CD4-positive, alpha-beta T cell treated with Interleukin-6 at 100 ng/mL for 8 hours (primary cell): ENCODE measurements at regions not wholly inside any gene's neighbourhood (a gene's known extent, or its start where the extent isn't known, plus 50 kb on each side); places are given as distances from the start of the nearest gene placed in this dataset.
"Not testable (repeated sequence)": the region's sequence is repeated elsewhere in the genome, so short reads cannot be mapped to it uniquely, and the experiment has no call there.

Experiments
- DNase-seq: peaks from one replicate; pipeline ENCODE4 v3.0.0-alpha.2; 2020; ENCODE audit warnings: mixed read lengths, low spot score

DNA sequence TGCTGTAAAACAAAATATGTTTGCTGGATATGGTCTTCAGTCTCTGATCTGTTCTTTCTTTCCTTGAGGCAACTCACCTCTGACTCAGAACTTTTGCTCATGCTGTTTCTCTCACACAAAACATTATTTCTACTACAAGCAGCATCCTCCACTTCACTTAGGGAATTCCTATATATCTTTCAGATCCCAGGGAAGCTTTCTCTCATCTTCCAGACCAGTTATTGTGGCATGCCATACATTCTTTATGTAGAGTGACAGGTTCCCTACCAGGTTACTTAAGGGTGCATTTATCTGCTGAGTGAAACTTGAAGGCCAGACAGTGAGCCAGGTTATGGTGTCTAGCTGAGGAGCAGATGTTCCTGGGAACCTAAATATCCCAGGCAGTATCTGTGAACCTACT lies 1226.0 kb downstream of the CDH8 start:
- no peak for DNase-seq

DNA sequence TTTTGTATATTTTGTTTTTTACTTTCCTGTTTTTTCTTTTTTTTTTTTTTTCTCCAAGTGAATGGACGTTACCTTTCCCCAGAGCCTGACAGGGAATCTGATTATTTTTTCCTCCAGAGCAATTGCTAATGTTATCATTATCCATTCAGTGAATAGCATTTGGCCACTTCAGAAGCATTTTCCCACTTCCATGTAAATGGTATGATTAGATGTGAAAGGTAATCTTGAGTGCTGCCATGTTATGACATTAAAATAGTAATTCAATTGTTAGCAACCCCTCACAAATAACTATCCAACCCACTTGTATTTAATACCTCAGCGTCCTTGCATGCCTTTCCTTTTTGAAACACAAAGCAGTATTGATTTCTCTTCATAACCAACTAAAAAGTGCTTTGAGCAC lies 1243.8 kb downstream of the CDH8 start:
- no peak for DNase-seq

DNA sequence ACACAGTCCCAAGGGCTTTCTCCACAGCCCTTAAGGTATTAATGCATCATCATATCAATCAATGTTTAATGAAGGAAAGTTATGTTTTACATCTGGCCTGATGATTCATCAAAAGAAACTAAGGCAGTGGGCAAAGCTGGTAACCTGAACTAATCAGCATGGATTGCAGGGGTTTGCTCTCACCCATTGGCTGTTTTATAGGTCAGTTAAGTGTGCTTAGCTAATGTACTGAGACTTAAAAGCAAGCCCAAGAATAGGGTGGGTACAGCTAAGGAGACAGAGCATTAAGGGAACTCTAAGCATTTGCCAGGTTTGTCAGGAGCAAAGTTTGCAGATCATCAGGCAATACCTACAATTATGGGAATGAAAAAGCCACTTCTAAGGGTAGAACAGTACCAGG lies 1247.6 kb downstream of the CDH8 start:
- DNase-seq: no peak

DNA sequence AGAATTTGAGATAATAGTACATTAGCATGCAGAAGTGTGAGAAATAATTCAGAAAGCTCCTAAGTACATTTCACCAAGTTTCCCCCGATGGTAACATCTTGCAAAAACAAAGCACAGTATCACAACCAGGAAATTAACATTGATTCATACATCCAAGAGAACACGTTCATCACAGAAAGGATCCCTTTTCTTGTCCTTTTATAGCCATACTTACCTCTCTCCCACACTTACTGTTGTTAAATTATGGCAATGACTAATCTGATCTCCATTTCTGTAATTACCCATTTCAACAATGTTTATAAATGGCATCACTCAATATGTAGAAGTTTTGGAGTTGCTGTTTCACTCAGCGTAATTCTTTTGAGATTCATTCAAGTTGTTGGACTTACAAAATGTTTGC lies 1260.0 kb downstream of the CDH8 start:
- no peak for DNase-seq

DNA sequence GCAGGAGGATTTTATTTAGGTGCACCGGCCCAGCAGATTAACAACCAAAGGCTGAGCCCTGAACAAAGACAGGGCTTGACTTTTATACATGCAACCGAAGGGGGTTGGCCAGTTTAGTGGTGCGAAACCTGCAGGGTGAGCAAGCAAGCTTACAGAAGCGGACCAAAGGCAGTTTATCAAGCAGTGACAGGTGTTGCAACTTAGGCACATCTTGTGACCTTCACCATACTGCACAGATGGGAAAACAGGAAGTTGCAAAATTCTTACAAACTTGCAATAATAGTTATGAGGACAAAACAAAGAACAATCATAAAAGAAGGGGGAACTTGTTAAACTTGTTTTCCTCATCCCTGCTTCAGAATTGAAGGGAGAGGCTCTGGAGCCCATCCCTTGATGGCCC lies 1265.1 kb downstream of the CDH8 start:
- no peak for DNase-seq

DNA sequence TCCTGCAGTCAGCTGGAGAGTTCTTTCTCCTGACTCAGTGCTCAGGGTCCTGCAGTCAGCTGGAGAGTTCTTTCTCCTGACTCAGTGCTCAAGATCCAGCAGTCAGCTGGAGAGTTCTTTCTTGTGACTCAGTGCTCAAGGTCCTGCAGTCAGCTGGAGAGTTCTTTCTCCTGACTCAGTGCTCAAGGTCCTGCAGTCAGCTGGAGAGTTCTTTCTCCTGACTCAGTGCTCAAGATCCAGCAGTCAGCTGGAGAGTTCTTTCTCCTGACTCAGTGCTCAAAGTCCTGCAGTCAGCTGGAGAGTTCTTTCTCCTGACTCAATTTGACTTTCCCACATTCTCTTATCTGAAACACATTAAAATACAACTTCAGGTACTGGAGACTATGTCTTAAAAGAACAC lies 1265.9 kb downstream of the CDH8 start:
- not testable (repeated sequence) for DNase-seq

DNA sequence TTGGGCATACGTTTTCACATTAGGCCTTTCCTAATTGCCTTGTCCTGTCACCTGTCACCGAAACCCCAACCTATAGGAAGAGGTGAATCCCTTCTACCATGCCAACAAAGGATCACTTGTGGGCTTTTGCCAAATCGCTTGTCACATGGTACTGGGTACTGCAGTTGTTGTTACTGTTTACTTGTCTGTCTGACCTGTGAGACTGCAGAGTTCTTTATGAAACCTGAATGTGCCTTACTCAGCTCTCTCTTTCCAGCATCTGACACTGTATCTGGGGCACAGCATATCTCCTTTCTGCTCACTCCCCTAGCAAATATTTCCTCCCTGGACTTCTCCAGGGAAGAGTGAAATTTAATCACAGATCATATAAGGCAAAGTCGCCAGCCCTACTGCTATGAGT lies 1272.4 kb downstream of the CDH8 start:
- no peak for DNase-seq

DNA sequence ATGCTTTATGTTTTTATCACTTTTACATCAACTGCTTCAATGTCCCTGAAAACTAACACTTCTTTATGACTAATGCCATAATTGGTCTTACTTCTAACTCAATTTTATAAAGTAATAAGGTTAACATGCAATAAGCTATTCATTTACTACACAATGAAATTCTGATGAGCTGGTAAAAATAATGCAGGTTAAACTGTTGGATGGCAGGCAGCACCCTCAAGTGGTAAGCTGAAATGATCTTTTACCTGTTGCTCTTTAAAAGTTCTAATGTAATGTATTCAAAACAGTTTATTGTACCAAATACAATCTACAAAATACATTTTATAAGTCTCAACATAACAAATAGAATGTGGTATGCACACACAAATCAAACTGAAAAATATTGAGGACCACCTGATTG lies 1280.3 kb downstream of the CDH8 start:
- no peak for DNase-seq

DNA sequence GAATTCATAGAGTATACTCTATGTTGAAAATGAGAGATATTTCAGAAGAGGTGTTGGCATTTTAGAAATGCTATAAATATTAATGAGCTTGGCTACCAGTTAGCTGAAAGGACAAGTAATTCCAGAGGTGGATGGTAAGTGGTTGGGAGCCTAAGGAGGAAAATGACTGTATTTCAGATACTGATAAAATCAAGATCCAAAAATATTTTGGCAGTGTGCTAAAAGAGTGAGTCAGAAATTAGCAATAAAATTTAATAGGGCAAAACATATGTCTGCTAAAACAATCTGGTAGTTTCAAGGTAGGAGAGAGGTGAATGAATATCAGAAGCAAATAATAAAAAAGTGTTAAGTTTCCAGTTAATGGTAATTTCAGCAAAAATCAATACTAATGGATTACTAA lies 1287.9 kb downstream of the CDH8 start:
- DNase-seq: no peak

DNA sequence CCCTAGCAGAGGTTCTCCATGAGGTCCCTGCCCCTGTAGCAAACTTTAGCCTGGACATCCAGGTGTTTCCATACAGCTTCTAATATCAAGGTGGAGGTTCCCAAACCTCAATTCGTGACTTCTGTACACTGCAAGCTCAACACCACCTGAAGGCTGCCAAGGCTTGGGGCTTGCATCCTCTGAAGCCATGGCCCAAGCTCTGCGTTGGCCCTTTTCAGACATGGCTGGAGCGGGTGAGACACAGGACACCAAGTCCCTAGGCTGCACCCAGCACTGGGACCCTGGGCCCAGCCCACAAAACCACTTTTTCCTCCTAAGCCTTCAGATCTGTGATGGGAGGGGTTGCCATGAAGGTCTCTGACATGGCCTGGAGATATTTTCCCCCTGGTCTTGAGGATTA lies 1292.0 kb downstream of the CDH8 start:
- no peak for DNase-seq

DNA sequence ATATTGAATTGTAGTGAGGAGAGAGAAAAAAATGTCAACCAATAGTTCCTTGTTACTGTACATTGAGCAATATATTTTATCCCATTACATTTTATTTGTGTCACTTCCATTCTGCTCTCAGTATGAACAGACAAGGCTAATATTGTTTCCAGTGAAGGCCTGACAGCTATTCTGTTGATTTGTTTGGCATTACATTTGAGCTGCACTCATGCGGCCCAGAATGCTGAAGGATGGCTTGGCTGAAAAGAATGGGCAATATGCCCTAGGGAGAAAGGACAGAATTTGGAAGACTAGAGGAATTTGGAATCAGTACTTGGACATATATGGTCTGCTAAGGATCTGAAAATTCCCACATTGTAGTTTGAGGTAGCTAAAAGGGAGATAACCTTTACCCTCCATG lies 1294.4 kb downstream of the CDH8 start:
- DNase-seq: no peak

DNA sequence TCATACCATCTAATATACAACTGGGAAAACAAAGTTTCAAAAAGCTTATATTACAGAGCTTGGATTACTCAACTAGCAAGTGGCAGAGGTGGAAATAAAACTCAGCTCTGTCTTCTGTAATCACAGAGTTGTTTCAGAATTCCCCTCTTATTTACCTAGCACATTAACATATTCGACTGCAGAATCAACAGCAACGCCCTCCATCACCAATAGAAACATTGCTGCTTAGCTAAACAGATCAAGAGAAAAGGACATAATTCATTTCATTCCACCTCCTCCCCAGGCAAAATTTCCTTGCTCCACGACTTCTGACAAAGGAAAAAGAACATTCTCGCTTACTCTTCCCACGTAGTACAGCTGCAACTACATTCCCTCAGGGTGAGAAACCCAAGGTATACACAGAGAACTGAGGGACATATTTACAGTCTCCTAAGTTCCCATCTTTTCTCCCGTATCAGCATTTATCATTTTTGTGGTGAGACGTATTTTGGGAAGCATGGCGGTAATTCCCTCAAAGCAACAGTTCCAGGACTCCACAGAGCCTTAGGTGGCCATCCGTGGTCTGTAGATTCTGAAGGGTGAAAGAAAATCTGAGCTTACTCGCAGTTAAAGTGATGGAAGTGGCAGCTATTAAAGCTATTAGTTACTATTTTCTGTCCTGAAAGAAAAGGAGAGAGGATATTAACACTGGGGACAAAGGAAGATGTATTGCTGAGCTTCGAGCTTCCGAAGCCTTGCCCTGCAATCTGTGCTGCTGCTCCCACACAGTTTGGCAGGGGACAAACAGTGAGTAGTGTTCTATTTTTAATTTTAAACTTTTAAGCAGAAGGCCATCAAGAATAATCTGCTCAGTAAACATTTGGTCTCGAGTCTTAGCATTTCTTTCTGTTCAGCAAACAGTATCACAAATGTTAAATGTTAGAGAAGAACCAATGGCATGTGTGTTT lies 1296.2 kb downstream of the CDH8 start:
- no peak for DNase-seq

DNA sequence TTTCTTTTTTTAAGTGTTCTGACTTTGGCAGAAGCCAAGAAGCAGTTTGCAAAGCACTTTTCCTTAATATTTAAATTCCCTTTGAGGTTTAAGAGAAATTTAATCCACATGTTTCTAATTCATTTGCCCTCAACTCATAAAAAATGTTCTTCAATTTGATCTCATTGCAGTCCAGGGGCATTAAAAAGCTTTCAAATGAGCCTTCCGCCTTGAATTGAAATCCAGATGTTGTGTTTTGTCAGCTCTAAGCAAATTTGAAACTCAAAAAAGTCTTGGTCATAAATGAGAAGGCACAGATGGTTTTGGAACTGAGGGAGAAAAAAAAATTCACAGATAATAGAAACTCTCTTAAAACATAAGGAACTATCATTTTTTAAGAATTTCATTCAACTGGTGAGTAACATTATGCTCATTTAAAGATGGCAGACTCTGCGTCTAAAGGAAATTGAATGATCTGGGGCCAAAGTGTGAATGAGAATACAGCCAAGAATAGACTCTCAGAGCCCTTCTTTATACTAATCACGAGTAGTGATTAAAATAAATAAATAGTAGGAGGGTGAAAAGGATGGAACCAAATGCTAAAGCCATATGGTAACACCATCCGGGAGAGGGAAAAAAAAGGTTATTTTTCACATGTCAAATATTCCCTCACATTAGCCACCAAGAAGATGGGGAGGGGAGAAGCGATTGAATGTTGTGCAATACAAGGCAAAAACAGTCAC lies 1304.7 kb downstream of the CDH8 start:
- no peak for DNase-seq

DNA sequence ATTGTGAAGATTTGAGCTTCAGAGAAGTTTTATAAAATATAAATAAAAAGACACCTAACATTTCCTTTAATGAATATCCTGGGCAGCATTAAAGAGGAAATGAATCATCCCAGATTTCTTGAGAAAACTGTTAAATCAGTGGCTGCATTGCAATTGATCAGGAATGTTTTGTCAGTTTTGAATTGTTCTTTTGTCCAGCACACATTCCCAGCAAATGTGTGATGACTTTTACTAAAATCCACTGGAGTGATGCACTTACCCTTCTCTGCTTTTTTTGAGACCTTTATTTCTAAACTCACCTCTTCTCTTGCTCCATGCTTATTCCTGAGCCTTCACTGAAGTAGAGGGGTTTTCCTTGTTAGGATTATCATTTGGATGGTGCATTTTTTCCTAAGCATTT lies 1307.2 kb downstream of the CDH8 start:
- no peak for DNase-seq

DNA sequence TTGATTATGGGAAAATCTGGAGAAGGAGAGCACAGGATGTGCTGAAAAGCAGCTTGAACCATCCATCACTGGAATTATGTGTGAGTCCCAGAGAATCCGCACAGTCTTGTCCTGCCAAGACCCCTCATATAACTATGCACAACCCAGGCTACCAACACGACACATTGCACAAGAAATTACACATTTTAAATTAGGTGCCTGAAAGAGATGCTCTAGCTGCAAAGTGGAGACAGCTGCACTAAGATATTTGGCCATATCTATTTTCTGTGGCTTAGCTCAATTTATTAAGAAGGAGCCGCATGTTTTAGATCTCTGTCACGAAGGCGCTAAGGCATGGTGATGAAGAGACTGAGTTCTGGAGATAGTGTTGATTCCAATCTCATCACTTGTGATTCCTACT lies 1308.4 kb downstream of the CDH8 start:
- DNase-seq: no peak

DNA sequence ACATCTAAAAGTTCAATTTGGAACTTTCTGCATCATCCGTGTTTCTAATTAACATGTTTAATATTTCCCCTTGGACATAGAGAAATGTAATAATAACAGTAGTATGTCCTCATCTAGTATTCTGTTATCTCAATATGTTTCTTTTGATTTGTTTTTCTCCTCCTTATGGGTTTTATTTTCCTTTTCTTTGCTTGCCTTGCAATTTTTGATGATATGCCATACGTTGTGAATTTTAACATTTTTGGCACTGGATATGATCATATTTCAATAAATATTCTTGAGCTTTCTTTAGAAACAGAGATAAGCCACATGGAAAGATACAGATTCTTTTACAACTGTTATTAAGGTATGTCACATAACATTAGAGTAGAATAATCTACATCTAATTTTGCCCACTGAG lies 1316.2 kb downstream of the CDH8 start:
- DNase-seq: no peak

DNA sequence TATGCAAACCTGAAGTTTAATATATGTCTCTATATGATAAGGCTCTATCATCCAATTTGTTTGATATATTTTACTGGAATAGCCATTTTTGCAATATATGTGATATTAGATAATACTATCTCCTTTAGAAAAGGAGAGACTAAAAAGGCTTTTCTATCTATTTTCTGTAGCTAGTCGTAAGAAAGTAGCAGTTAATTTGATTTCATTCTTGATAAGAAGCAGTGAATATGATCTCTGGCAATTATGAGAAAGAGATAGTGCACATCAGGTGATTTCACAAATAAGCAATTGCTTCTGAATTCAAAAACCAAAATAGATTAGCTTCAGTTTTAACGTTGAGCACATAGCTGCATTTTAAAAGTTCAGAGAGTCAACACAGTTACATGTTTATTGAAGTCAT lies 1318.4 kb downstream of the CDH8 start:
- no peak for DNase-seq

DNA sequence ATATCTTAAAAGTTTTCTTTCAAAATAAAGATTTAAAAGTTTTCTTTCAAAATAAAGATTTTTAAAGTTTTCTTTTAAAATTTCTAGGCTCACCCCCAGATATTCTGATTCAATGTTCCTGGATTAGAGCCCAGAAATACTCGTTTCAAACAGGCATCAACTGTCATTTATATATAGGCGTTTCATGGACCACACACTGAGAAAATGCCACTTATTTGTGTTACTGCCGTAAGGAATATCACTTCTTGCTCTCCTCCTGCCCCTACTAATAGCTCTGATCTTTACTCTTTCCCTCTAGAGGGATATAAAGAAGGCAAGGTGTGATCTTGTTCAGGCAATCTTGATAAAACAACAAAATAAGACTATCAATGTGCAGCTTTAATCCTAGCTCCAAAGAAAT lies 1324.1 kb downstream of the CDH8 start:
- no peak for DNase-seq

DNA sequence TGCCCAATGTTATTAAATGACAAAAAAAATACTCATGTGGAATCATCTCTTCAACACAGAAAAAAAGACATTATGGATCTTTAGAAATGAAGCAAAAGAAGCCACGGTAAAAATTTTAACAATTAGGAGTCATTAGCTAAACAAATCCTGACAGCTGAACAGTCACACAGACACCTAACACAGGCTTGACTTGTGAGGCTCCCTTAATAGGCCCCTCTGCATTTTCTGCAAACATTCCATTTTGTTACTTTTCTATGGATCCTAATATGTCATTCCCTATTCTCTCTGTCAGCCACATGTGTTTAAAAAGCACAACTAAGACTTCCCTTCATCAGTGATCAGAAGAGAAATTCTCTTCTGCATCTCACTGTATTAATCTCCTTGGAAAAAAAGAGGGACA lies 1331.5 kb downstream of the CDH8 start:
- DNase-seq: no peak

DNA sequence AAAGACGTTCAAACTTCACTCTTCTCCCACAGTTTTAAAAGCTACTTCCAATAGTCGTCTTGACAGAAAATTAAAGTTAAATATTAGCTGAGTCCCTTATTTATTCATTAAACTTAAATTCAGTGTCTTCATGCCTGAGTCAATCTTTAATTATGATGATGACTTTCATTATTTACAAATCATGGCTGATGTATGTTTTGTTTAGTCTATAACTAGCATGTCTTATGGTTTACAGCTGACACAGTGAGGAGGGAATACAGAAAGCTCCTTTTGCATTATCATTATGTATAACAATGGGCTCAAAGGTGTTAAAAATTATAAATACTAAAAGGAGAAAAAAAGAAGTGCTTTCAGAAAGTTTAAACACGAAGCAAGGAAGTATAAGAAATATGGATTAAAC lies 1333.1 kb downstream of the CDH8 start:
- no peak for DNase-seq

DNA sequence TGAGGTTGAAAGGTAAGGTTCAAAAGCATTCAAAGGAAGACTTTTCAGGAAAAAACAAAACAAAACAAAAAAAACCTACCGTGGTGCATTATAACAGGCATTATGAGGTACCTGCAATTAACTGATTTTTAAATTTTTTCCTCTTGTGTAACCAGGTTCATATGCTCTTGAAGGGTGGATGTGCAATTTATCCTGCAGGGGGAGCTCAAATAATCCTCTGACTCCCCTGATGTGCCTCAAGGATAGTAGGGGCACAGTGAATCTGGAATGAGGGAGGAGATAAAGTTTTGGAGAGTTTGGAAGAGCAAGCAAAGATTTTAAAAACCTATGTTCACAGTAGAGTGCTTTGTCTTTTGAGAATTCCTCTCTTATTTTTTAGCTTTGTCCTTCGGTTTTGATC lies 1349.4 kb downstream of the CDH8 start:
- no peak for DNase-seq

DNA sequence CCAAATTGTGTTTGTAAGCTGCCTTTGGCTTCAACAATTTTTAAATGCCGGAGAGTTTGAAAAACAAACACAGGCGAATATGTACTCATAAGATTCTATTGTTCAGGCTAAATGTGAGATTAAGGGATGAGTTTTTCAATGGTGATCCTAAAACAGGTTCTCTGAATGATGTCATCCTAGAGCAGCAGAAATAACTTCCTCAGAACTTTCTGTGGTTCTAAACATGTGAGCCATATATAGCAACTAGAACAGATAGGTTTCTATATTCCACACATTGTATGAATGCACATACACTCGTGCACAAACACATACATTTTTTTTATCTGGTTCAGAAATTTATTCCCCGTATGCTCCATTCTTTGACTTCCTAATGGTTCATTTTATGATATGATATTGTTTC lies 1352.2 kb downstream of the CDH8 start:
- DNase-seq: no peak

DNA sequence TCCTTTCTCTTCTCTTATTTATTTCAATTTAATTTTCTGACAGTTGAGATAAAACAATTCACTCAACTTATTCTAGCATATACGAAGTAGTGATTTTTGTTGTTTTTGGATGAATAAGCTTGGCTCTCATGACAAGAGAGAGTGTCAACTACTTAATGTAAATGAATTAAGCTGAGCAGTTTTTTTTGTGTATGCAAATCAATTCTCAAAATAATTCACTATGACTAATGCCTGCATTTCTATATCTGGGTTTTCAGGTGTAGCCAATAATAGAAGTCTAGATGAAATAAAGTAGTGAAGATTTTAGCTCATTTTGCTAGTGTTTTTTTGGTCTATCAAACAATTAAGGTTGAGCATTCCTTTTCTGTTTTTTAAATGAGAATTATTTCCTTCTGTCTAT lies 1354.0 kb downstream of the CDH8 start:
- no peak for DNase-seq

DNA sequence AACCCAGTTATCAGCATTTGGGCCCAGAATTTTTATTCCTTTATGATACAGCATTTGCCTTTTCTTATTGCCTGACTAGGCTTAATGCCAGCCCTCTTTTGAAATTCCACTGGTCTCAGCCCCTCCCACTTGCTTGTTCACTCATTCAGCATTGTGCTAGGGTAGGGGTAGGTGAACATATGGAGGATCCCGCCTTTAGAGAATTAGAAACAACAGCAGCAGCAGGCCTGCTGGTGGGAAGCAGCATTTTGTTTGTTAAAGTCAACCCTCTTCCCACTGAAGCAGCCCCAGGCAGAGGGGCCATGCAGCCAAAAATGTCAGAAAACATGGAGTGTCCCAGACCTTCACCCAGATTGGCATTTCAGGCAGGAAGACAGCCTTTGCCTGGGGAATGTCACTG lies 1355.2 kb downstream of the CDH8 start:
- DNase-seq: no peak
